ENCODE measurements at regions not wholly inside any gene's neighbourhood (a gene's known extent, or its start where the extent isn't known, plus 50 kb on each side); places are given as distances from the start of the nearest gene placed in this dataset.
A peak's percentile ranks its signal among the peaks of the same experiment; 100 is the strongest.

DNA sequence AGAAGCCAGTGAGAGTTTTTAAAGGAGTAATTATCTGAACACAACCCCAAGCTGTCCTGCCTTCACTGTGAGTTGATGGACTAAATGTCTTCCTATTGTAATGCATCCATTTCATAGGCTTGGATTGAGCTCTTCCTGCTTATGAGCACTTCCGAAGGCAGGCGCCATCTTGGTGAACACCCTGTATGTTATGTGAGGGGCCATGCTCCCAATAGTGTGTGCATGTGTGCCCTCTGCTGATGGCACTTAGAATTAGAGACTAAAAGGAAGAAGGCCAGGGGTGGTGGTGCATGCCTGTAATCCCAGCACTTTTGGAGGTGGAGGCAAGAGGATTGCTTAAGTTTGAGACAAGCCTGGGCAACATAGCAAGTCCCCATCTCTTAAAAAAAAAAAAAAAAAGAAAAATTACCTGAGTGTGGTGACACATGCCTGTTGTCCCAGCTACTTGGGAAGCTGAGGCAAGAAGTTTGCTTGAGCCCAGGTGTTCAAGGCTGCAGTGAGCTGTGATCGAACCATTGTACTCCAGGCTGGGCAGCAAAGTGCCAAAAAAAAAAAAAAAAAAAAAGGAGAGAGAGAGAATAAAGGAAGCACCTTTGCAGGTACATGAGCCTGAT, 65.0 kb downstream of the C9orf152 start:
- Mint-ChIP-seq H3K4me1 (ENCODE audit: low read depth) (peaks cover 29% of the 10 kb centered on the region), H3K27me3 (no peaks in the 10 kb centered on the region), H3K27ac (no peak overlapping the region), H3K4me3 (no peak overlapping the region), H3K36me3 (ENCODE audit: low read depth) (no peaks in the 10 kb centered on the region), H3K9me3 (no peaks in the 10 kb centered on the region)
- TF ChIP-seq, protein P1, sequence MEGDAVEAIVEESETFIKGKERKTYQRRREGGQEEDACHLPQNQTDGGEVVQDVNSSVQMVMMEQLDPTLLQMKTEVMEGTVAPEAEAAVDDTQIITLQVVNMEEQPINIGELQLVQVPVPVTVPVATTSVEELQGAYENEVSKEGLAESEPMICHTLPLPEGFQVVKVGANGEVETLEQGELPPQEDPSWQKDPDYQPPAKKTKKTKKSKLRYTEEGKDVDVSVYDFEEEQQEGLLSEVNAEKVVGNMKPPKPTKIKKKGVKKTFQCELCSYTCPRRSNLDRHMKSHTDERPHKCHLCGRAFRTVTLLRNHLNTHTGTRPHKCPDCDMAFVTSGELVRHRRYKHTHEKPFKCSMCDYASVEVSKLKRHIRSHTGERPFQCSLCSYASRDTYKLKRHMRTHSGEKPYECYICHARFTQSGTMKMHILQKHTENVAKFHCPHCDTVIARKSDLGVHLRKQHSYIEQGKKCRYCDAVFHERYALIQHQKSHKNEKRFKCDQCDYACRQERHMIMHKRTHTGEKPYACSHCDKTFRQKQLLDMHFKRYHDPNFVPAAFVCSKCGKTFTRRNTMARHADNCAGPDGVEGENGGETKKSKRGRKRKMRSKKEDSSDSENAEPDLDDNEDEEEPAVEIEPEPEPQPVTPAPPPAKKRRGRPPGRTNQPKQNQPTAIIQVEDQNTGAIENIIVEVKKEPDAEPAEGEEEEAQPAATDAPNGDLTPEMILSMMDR (IDR thresholded peaks at IDR 0.05) = no peak
- ChIA-PET CTCF (interaction anchor here (0.9 kb wide), 1 partner anchor 240 kb away, joined by 3 read pairs; no protein-coding TSS in a partner anchor), POLR2A (interaction anchor here (0.8 kb wide), 1 partner anchor 15 kb away, joined by 4 read pairs; no protein-coding TSS in a partner anchor)
- intact Hi-C loops (cut with micrococcal nuclease) = no loop called here
- no peak for DNase-seq
- no peak for ATAC-seq

DNA sequence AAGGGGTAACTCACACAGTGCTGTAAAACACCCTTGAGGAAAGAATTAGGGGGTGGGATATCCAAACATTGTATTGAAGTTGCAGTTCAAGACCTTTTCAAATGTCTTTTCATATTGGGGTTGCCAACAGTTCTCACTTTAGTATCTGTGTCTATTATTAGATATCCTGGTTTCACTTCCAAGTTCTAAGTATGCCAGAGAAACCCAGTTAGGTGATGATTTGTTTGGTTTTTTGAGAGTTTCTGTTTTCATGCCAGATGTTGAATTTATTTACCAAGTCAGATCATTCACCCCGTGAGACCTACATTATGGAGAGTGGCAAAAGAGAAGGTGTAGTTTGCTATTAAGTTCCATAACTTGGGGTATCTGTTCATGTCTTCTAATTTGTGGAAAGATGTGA, 64.5 kb downstream of the C9orf152 start:
- H3K36me3 Mint-ChIP-seq (ENCODE audit: low read depth) = no peaks in the 10 kb centered on the region
- ChIA-PET POLR2A (interaction anchor here (0.7 kb wide), 1 partner anchor 16 kb away, joined by 4 read pairs; no protein-coding TSS in a partner anchor), CTCF (interaction anchor here (0.6 to 1.2 kb wide), 7 partner anchors 9 to 257 kb away, joined by 3 to 4 read pairs (median 3); no protein-coding TSS in a partner anchor)
- peak overlapping the region; percentile 84 for H3K27ac Mint-ChIP-seq
- peak; percentile 11 for ATAC-seq
- H3K9me3 Mint-ChIP-seq = no peaks in the 10 kb centered on the region
- H3K4me1 Mint-ChIP-seq (ENCODE audit: low read depth) = peaks cover 34% of the 10 kb centered on the region
- TF ChIP-seq, protein P1 (IDR thresholded peaks at IDR 0.05) = no peak
- DNase-seq = no peak
- H3K4me3 Mint-ChIP-seq = peak overlapping the region; percentile 36
- no peaks in the 10 kb centered on the region for H3K27me3 Mint-ChIP-seq
- intact Hi-C loops (cut with micrococcal nuclease) = no loop called here

DNA sequence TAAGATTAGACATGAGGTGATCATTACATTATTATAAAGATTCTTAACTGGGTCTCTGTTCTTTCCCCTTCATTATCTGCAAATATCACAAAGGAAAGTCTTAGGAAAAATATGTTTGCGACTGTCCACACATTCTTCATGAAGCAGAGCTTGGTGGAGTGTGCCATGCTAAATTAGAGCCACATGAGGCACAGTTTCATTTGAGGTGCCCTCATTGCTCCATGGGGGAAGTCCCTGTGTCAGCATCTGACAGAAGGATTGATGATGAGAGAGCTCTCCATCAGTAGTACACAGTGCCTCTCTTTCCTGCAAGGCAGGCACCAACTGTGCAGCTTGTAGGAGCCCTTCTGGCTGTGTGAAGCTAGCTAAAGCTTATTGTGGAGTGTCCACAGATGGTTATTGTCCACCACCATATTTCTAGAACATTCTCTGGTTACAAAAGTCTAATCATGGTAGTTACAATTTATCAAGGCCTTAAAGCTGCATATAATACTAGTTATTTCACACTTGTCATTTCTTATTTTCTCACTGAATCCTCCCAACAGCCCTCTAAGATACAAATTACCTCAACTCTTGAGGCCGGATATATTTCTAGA, 63.9 kb downstream of the C9orf152 start:
- TF ChIP-seq, protein P1 (IDR thresholded peaks at IDR 0.05) = peak; percentile 24
- intact Hi-C loops (cut with micrococcal nuclease) = no loop called here
- ChIA-PET CTCF (interaction anchor here (0.6 to 1.2 kb wide), 8 partner anchors 8 to 257 kb away, joined by 3 to 6 read pairs (median 4); no protein-coding TSS in a partner anchor), POLR2A (interaction anchor here (0.7 kb wide), 1 partner anchor 17 kb away, joined by 4 read pairs; no protein-coding TSS in a partner anchor)
- Mint-ChIP-seq H3K27me3 (no peaks in the 10 kb centered on the region), H3K27ac (peak overlapping the region; percentile 84), H3K9me3 (no peaks in the 10 kb centered on the region), H3K4me1 (ENCODE audit: low read depth) (peaks cover 40% of the 10 kb centered on the region), H3K4me3 (peak overlapping the region; percentile 36), H3K36me3 (ENCODE audit: low read depth) (no peaks in the 10 kb centered on the region)
- peak; percentile 73 for ATAC-seq
- peak; percentile 64 for DNase-seq

DNA sequence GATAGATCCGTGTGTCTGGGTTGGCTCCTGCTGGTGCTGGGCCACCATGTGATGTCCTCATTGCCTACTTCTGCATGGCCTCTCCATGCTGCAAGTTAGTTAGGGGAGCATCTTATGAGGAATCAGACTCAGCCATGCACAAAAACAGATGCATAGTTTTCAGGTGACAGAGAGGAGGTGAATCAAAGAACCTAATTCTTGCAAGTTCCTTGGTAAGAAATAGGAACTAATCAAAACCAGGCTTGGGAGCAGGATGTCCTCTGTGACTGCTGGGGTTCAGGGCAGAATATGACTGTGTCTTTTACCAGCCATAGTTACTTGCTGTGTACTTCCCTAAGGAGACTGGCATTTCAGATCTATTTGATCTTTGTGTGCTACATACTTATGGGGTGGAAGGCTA, 61.6 kb downstream of the C9orf152 start:
- H3K4me3 Mint-ChIP-seq = no peak overlapping the region

More for the DNA sequence above, 61.6 kb downstream of the C9orf152 start:
- POLR2A ChIA-PET = no interaction called here
- H3K27me3 Mint-ChIP-seq = no peaks in the 10 kb centered on the region
- TF ChIP-seq, protein P1 (IDR thresholded peaks at IDR 0.05) = no peak
- H3K4me1 Mint-ChIP-seq (ENCODE audit: low read depth) = peaks cover 48% of the 10 kb centered on the region
- peaks cover 4% of the 10 kb centered on the region for H3K9me3 Mint-ChIP-seq
- no peak for ATAC-seq
- CTCF ChIA-PET = no interaction called here
- H3K36me3 Mint-ChIP-seq (ENCODE audit: low read depth) = peaks cover 3% of the 10 kb centered on the region
- no peak overlapping the region for H3K27ac Mint-ChIP-seq
- no peak for DNase-seq
- intact Hi-C loops (cut with micrococcal nuclease) = no loop called here

All from activated CD8-positive, alpha-beta T cell treated with anti-CD3 and anti-CD28 coated beads for 36 hours (primary cell).